ENCODE measurements at regions not wholly inside any gene's neighbourhood (a gene's known extent, or its start where the extent isn't known, plus 50 kb on each side); places are given as distances from the start of the nearest gene placed in this dataset.

DNA sequence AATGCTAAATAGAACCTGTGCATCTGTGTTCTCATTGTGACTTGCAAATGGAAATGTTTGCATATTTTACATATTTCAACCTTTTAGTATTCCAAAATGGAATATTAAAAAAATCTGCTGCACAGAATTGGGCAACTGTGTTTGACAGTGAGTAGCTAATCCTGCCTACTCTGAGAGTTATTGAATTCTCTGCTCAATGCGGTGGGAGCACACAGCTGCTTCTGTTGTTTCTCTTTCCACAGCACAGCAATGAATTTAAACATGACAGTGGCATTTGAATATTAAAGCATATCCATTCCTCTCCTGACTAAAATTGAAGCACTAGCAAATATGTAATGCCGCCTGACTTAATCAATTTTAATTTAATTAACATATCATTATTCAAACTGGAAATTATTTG is 366.6 kb downstream of the GASK1B start:
- TF ChIP-seq POLR2A (IDR thresholded peaks at IDR 0.05) = no peak
- TF ChIP-seq, protein P1, sequence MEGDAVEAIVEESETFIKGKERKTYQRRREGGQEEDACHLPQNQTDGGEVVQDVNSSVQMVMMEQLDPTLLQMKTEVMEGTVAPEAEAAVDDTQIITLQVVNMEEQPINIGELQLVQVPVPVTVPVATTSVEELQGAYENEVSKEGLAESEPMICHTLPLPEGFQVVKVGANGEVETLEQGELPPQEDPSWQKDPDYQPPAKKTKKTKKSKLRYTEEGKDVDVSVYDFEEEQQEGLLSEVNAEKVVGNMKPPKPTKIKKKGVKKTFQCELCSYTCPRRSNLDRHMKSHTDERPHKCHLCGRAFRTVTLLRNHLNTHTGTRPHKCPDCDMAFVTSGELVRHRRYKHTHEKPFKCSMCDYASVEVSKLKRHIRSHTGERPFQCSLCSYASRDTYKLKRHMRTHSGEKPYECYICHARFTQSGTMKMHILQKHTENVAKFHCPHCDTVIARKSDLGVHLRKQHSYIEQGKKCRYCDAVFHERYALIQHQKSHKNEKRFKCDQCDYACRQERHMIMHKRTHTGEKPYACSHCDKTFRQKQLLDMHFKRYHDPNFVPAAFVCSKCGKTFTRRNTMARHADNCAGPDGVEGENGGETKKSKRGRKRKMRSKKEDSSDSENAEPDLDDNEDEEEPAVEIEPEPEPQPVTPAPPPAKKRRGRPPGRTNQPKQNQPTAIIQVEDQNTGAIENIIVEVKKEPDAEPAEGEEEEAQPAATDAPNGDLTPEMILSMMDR (IDR thresholded peaks at IDR 0.05) = no peak

All from uterus (tissue), 2 donors.